ENCODE measurements at regions not wholly inside any gene's neighbourhood (a gene's known extent, or its start where the extent isn't known, plus 50 kb on each side); places are given as distances from the start of the nearest gene placed in this dataset.

GRCh38 chr1:229817936-229818335, 191.9 kb downstream of the URB2 start:
- TF ChIP-seq CTCF (IDR thresholded peaks at IDR 0.05): no peak
- no peaks in the 10 kb centered on the region for H3K27me3 ChIP-seq
- intact Hi-C loops (cut with DNase I): no loop called here

GRCh38 chr1:229819091-229819490, 193.0 kb downstream of the URB2 start:
- no peaks in the 10 kb centered on the region for H3K9me3 ChIP-seq
- intact Hi-C loops (cut with DNase I): no loop called here
- ATAC-seq (no peak), DNase-seq (no peak)
- H3K36me3 ChIP-seq: no peaks in the 10 kb centered on the region
- no peak overlapping the region for H3K4me3 ChIP-seq
- H3K4me1 ChIP-seq: no peaks in the 10 kb centered on the region
- no peak for TF ChIP-seq CTCF (IDR thresholded peaks at IDR 0.05)
- no peaks in the 10 kb centered on the region for H3K27me3 ChIP-seq
- no peak overlapping the region for H3K27ac ChIP-seq

More at GRCh38 chr1:229817936-229818335, 191.9 kb downstream of the URB2 start:
- no peaks in the 10 kb centered on the region for H3K9me3 ChIP-seq
- no peak overlapping the region for H3K4me3 ChIP-seq
- ATAC-seq (no peak), DNase-seq (no peak)
- no peaks in the 10 kb centered on the region for H3K36me3 ChIP-seq
- H3K27ac ChIP-seq: no peak overlapping the region
- H3K4me1 ChIP-seq: no peaks in the 10 kb centered on the region

GRCh38 chr1:229822026-229822425, 196.0 kb downstream of the URB2 start:
- DNase-seq (no peak), ATAC-seq (no peak)
- Histone ChIP-seq H3K27ac (no peak overlapping the region), H3K36me3 (no peaks in the 10 kb centered on the region), H3K9me3 (no peaks in the 10 kb centered on the region), H3K27me3 (no peaks in the 10 kb centered on the region), H3K4me3 (no peak overlapping the region), H3K4me1 (no peaks in the 10 kb centered on the region)
- TF ChIP-seq CTCF (IDR thresholded peaks at IDR 0.05): no peak
- intact Hi-C loops (cut with DNase I): no loop called here

GRCh38 chr1:229825042-229825441, 199.0 kb downstream of the URB2 start:
- DNase-seq (no peak), ATAC-seq (no peak)
- Histone ChIP-seq H3K4me3 (no peak overlapping the region), H3K27ac (no peak overlapping the region), H3K27me3 (no peaks in the 10 kb centered on the region), H3K36me3 (no peaks in the 10 kb centered on the region), H3K9me3 (no peaks in the 10 kb centered on the region), H3K4me1 (no peaks in the 10 kb centered on the region)
- no peak for TF ChIP-seq CTCF (IDR thresholded peaks at IDR 0.05)
- intact Hi-C loops (cut with DNase I): no loop called here

- Histone ChIP-seq H3K27me3 (no peaks in the 10 kb centered on the region), H3K36me3 (no peaks in the 10 kb centered on the region), H3K9me3 (no peaks in the 10 kb centered on the region), H3K4me3 (no peak overlapping the region), H3K27ac (no peak overlapping the region), H3K4me1 (no peaks in the 10 kb centered on the region)
- intact Hi-C loops (cut with DNase I): no loop called here
- DNase-seq: no peak
- ATAC-seq: no peak
- TF ChIP-seq CTCF (IDR thresholded peaks at IDR 0.05): no peak
Measured at GRCh38 chr1:229828461-229828860, 202.4 kb downstream of the URB2 start.

GRCh38 chr1:229832695-229833094, 206.6 kb downstream of the URB2 start:
- no peak overlapping the region for H3K27ac ChIP-seq
- no peaks in the 10 kb centered on the region for H3K4me1 ChIP-seq
- intact Hi-C loops (cut with DNase I): no loop called here
- H3K27me3 ChIP-seq: no peaks in the 10 kb centered on the region
- no peaks in the 10 kb centered on the region for H3K9me3 ChIP-seq
- DNase-seq (no peak), ATAC-seq (no peak)
- H3K4me3 ChIP-seq: no peak overlapping the region
- H3K36me3 ChIP-seq: no peaks in the 10 kb centered on the region
- TF ChIP-seq CTCF (IDR thresholded peaks at IDR 0.05): no peak
